H9 (cell line): ENCODE measurements at regions not wholly inside any gene's neighbourhood (a gene's known extent, or its start where the extent isn't known, plus 50 kb on each side); places are given as distances from the start of the nearest gene placed in this dataset.

Experiments used
- DNase-seq: peaks from one replicate; pipeline ENCODE4 v3.0.0-alpha.2; 2017
- H2AFZ ChIP-seq: one replicate; pipeline ENCODE4 v1.6.1; 2013; ENCODE audit warnings: mild to moderate bottlenecking, low read length, control low read depth, moderate library complexity
- H2AK5ac ChIP-seq: 2 replicates; pipeline ENCODE4 v1.6.1; 2013; ENCODE audit warnings: low read length, control low read depth, mixed read lengths; ENCODE audit not compliant: insufficient read length
- H2BK120ac ChIP-seq: one replicate; pipeline ENCODE4 v1.6.1; 2013; ENCODE audit warnings: low read depth, mild to moderate bottlenecking, low read length, control low read depth, inconsistent platforms; ENCODE audit not compliant: poor library complexity, severe bottlenecking
- H2BK12ac ChIP-seq: 2 replicates; pipeline ENCODE4 v1.6.1; 2013; ENCODE audit warnings: low read length, control low read depth, mixed read lengths, low read depth; ENCODE audit not compliant: insufficient read length
- H2BK15ac ChIP-seq: 2 replicates; pipeline ENCODE4 v1.6.1; 2013; ENCODE audit warnings: low read depth, low read length, control low read depth
- H2BK20ac ChIP-seq: one replicate; pipeline ENCODE4 v1.6.1; 2013; ENCODE audit warnings: low read depth, mild to moderate bottlenecking, low read length, control low read depth, inconsistent platforms; ENCODE audit not compliant: poor library complexity, severe bottlenecking
- H2BK5ac ChIP-seq: 2 replicates; pipeline ENCODE4 v1.6.1; 2013; ENCODE audit warnings: low read length, control low read depth, mixed read lengths; ENCODE audit not compliant: insufficient read length
- H3K14ac ChIP-seq: 2 replicates; pipeline ENCODE4 v1.6.1; 2013; ENCODE audit warnings: low read length, control low read depth; ENCODE audit not compliant: insufficient read depth
- H3K18ac ChIP-seq: 2 replicates; pipeline ENCODE4 v1.6.1; 2013; ENCODE audit warnings: low read depth, mild to moderate bottlenecking, mixed read lengths, low read length, control low read depth; ENCODE audit not compliant: insufficient read length
- H3K23ac ChIP-seq: 2 replicates; pipeline ENCODE4 v1.6.1; 2013; ENCODE audit warnings: low read length, control low read depth, mixed read lengths, low read depth; ENCODE audit not compliant: insufficient read length
- H3K23me2 ChIP-seq: 2 replicates; pipeline ENCODE4 v1.6.1; 2013; ENCODE audit warnings: low read depth, mild to moderate bottlenecking, mixed read lengths, low read length, control low read depth; ENCODE audit not compliant: insufficient read length, poor library complexity, severe bottlenecking
- H3K27ac ChIP-seq: 2 replicates; pipeline ENCODE4 v1.5.1; 2013; ENCODE audit warnings: low read length, control low read depth, mixed read lengths, low read depth; ENCODE audit not compliant: insufficient read length
- H3K27me3 ChIP-seq: 2 replicates; pipeline ENCODE4 v1.6.1; 2013; ENCODE audit warnings: low read length, control low read depth, inconsistent platforms; ENCODE audit not compliant: insufficient read depth
- H3K4ac ChIP-seq: 2 replicates; pipeline ENCODE4 v1.6.1; 2013; ENCODE audit warnings: low read depth, mild to moderate bottlenecking, control low read depth, inconsistent platforms, low read length, moderate library complexity
- H3K4me1 ChIP-seq: 2 replicates; pipeline ENCODE4 v1.6.1; 2013; ENCODE audit warnings: low read length, control low read depth, inconsistent platforms; ENCODE audit not compliant: insufficient read depth
- H3K4me2 ChIP-seq: 2 replicates; pipeline ENCODE4 v1.6.1; 2013; ENCODE audit warnings: low read length, control low read depth, mixed read lengths; ENCODE audit not compliant: insufficient read length, insufficient read depth
- H3K56ac ChIP-seq: 2 replicates; pipeline ENCODE4 v1.6.1; 2013; ENCODE audit warnings: low read depth, mild to moderate bottlenecking, mixed read lengths, low read length, control low read depth; ENCODE audit not compliant: insufficient read length
- H3K79me1 ChIP-seq: 2 replicates; pipeline ENCODE4 v1.6.1; 2013; ENCODE audit warnings: low read depth, mild to moderate bottlenecking, moderate library complexity, low read length, control low read depth, inconsistent platforms; ENCODE audit not compliant: insufficient read depth, poor library complexity, severe bottlenecking
- H3K79me2 ChIP-seq: 2 replicates; pipeline ENCODE4 v1.6.1; 2013; ENCODE audit warnings: low read length, control low read depth, inconsistent platforms; ENCODE audit not compliant: insufficient read depth
- H3K9ac ChIP-seq: 2 replicates; pipeline ENCODE4 v1.6.1; 2013; ENCODE audit warnings: low read length, control low read depth, mixed read lengths; ENCODE audit not compliant: insufficient read length; ENCODE audit errors: extremely low read depth
- H3K9me3 ChIP-seq: one replicate; pipeline ENCODE4 v1.6.1; 2013; ENCODE audit warnings: low read depth, low read length, inconsistent platforms; ENCODE audit not compliant: control insufficient read depth
- H3T11ph ChIP-seq: one replicate; pipeline ENCODE4 v1.6.1; 2013; ENCODE audit warnings: mild to moderate bottlenecking, low read length, control low read depth, inconsistent platforms
- H4K20me1 ChIP-seq: one replicate; pipeline ENCODE4 v1.6.1; 2013; ENCODE audit not compliant: control insufficient read depth, insufficient read length, insufficient read depth
- H4K5ac ChIP-seq: 2 replicates; pipeline ENCODE4 v1.6.1; 2013; ENCODE audit warnings: low read depth, mild to moderate bottlenecking, mixed read lengths, low read length, control low read depth; ENCODE audit not compliant: insufficient read length
- H4K8ac ChIP-seq: replicated peaks from 2 replicates; pipeline ENCODE4 v1.6.1; 2013; ENCODE audit warnings: low read length, control low read depth, mixed read lengths, low read depth; ENCODE audit not compliant: insufficient read length
- H4K91ac ChIP-seq: 2 replicates; pipeline ENCODE4 v1.6.1; 2013; ENCODE audit warnings: low read depth, mild to moderate bottlenecking, moderate library complexity, mixed read lengths, low read length, control low read depth; ENCODE audit not compliant: insufficient read length
- H3K27ac Mint-ChIP-seq, 3 experiments: 2 replicates in 2 of 3; 3 replicates in 1 of 3; pipeline ENCODE4 v1.8.0; 2020 to 2021; ENCODE audit warnings: mixed read lengths in 3 of 3, mild to moderate bottlenecking in 1 of 3, moderate library complexity in 1 of 3
- H3K27me3 Mint-ChIP-seq: 2 replicates; pipeline ENCODE4 v1.8.0; 2021; ENCODE audit warnings: low read depth, mild to moderate bottlenecking, moderate library complexity, mixed read lengths
- H3K36me3 Mint-ChIP-seq, 3 experiments: 2 replicates in 2 of 3; 3 replicates in 1 of 3; pipeline ENCODE4 v1.8.0; 2020 to 2021; ENCODE audit warnings: low read depth in 3 of 3, mixed read lengths in 3 of 3; ENCODE audit not compliant: insufficient read depth in 1 of 3
- H3K4me1 Mint-ChIP-seq, 2 experiments: 2 replicates each; pipeline ENCODE4 v1.8.0; 2020; ENCODE audit warnings: mixed read lengths in 2 of 2
- H3K4me3 Mint-ChIP-seq, 2 experiments: 2 replicates in 1 of 2; 3 replicates in 1 of 2; pipeline ENCODE4 v1.8.0; 2020 to 2021; ENCODE audit warnings: mild to moderate bottlenecking in 2 of 2, mixed read lengths in 2 of 2, moderate library complexity in 1 of 2
- H3K9me3 Mint-ChIP-seq, 2 experiments: 2 replicates in 1 of 2; 3 replicates in 1 of 2; pipeline ENCODE4 v1.8.0; 2020; ENCODE audit warnings: mild to moderate bottlenecking in 2 of 2, mixed read lengths in 2 of 2, moderate library complexity in 1 of 2
- CTCF ChIP-seq: fragments of 200-600 bp; sonication (generic); conservative IDR thresholded peaks from 3 replicates; pipeline ENCODE4 v1.8.0; 2021; ENCODE audit warnings: antibody characterized with exemption, mild to moderate bottlenecking

- H3K4me1 ChIP-seq, result no peaks in the 10 kb centered on the region
- no peak overlapping the region for H2AFZ ChIP-seq
- no peaks in the 10 kb centered on the region for H3K23me2 ChIP-seq
- no peak overlapping the region for H3K4me2 ChIP-seq
- no peak overlapping the region for H2AK5ac ChIP-seq
- H3K79me1 ChIP-seq, result no peaks in the 10 kb centered on the region
- H3K9me3 ChIP-seq, result no peaks in the 10 kb centered on the region
- H4K5ac ChIP-seq, result no peak overlapping the region
- no peak for TF ChIP-seq CTCF
- H3K18ac ChIP-seq, result no peak overlapping the region
- H4K20me1 ChIP-seq, result no peaks in the 10 kb centered on the region
- H3K27me3 ChIP-seq, result no peaks in the 10 kb centered on the region
- DNase-seq, result no peak
- H2BK5ac ChIP-seq, result no peak overlapping the region
- H3K56ac ChIP-seq, result no peak overlapping the region
- Mint-ChIP-seq H3K9me3 (no peaks in the 10 kb centered on the region), H3K27me3 (no peaks in the 10 kb centered on the region), H3K4me1 (no peaks in the 10 kb centered on the region; a peak in 1 of 4 replicates), H3K36me3 (no peaks in the 10 kb centered on the region; a peak in 1 of 7 replicates), H3K4me3 (no peak overlapping the region), H3K27ac (no peak overlapping the region)
- no peak overlapping the region for H3T11ph ChIP-seq
- no peak overlapping the region for H4K8ac ChIP-seq
- H3K79me2 ChIP-seq, result no peaks in the 10 kb centered on the region
- no peak overlapping the region for H3K23ac ChIP-seq
- H3K9ac ChIP-seq, result no peak overlapping the region
- no peak overlapping the region for H2BK12ac ChIP-seq
- H2BK15ac ChIP-seq, result no peak overlapping the region
- no peak overlapping the region for H3K4ac ChIP-seq
- no peak overlapping the region for H2BK120ac ChIP-seq
- no peak overlapping the region for H4K91ac ChIP-seq
- no peak overlapping the region for H2BK20ac ChIP-seq
- no peak overlapping the region for H3K14ac ChIP-seq
- no peak overlapping the region for H3K27ac ChIP-seq
These were observed 347.1 kb upstream of the CA10 start for GRCh38 chr17:52505601-52506000.
